HEK293T (cell line): ENCODE measurements at regions not wholly inside any gene's neighbourhood (a gene's known extent, or its start where the extent isn't known, plus 50 kb on each side); places are given as distances from the start of the nearest gene placed in this dataset.

Experiments
- BHLHE40 ChIP-seq: fragments of 450-650 bp; IDR thresholded peaks from 2 replicates; pipeline ENCODE4 v1.6.1; 2016; ENCODE audit warnings: mild to moderate bottlenecking, moderate library complexity, borderline replicate concordance
- FOXK2 ChIP-seq: fragments of 450-650 bp; IDR thresholded peaks from 2 replicates; pipeline ENCODE4 v1.6.1; 2016; ENCODE audit warnings: mild to moderate bottlenecking
- LEF1 ChIP-seq: fragments of 450-650 bp; IDR thresholded peaks from 2 replicates; pipeline ENCODE4 v1.6.1; 2017; ENCODE audit warnings: mild to moderate bottlenecking, borderline replicate concordance
- NFRKB ChIP-seq: fragments of 450-650 bp; IDR thresholded peaks from 2 replicates; pipeline ENCODE4 v1.6.1; 2016; ENCODE audit warnings: mild to moderate bottlenecking, moderate library complexity
- SP1 ChIP-seq: fragments of 450-650 bp; IDR thresholded peaks from 2 replicates; pipeline ENCODE4 v1.6.1; 2017

DNA sequence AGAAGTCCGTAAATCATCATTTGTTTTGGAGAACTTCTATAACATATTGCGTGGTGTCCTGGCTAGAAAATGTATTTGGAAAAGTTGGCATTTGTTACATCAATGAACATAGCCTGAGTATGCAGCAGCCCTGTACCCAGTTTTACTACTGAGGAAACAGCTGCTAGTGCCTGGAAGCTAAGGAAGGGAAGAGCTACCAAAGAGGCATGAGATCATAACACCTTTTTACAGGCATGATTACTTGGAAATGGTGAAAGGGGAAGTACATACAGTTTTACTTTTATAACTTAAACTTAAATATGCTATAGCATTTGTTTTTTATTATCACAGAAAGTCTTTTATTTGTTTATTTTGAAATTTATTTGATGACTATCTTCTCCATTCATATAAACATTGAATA is 128.4 kb upstream of the MC4R start:
- TF ChIP-seq SP1 (no peak), NFRKB (no peak), LEF1 (no peak), BHLHE40 (no peak), FOXK2 (no peak)
